ENCODE measurements at regions not wholly inside any gene's neighbourhood (a gene's known extent, or its start where the extent isn't known, plus 50 kb on each side); places are given as distances from the start of the nearest gene placed in this dataset.

DNA sequence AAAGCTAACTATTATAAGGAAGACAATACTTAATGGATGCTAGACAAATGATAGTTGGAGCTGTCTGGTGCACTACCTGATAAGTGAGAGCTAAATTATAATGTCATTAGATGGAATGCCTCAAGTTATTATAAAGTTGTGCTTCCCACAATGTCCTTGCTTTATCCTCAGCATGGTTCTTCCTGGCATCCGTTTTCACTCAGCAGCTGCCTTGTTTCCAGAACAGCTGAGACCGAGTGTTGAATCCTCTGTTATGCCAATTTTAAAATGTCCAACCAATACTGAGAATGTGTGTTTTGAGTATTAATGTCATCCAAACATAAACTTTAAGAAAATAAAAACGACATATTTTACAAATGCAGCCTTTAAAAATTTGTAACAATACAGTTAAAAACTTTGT, 286.7 kb upstream of the SOX2 start:
- TF ChIP-seq YY1 (IDR thresholded peaks at IDR 0.05), result no peak
- TF ChIP-seq, protein P1, sequence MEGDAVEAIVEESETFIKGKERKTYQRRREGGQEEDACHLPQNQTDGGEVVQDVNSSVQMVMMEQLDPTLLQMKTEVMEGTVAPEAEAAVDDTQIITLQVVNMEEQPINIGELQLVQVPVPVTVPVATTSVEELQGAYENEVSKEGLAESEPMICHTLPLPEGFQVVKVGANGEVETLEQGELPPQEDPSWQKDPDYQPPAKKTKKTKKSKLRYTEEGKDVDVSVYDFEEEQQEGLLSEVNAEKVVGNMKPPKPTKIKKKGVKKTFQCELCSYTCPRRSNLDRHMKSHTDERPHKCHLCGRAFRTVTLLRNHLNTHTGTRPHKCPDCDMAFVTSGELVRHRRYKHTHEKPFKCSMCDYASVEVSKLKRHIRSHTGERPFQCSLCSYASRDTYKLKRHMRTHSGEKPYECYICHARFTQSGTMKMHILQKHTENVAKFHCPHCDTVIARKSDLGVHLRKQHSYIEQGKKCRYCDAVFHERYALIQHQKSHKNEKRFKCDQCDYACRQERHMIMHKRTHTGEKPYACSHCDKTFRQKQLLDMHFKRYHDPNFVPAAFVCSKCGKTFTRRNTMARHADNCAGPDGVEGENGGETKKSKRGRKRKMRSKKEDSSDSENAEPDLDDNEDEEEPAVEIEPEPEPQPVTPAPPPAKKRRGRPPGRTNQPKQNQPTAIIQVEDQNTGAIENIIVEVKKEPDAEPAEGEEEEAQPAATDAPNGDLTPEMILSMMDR (IDR thresholded peaks at IDR 0.05; ENCODE audit: low read depth, low read length, missing input control), result no peak
- no peak for TF ChIP-seq TAF1 (conservative IDR thresholded peaks at IDR 0.05)
- no peak for TF ChIP-seq JUND (IDR thresholded peaks at IDR 0.05)
- no peak for TF ChIP-seq RAD21 (IDR thresholded peaks at IDR 0.05)
- TF ChIP-seq FOXA1 (IDR thresholded peaks at IDR 0.05), result no peak
- TF ChIP-seq, protein P2, sequence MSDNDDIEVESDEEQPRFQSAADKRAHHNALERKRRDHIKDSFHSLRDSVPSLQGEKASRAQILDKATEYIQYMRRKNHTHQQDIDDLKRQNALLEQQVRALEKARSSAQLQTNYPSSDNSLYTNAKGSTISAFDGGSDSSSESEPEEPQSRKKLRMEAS (IDR thresholded peaks at IDR 0.05), result no peak
- no peak for TF ChIP-seq SP1 (IDR thresholded peaks at IDR 0.05)
- no peak for TF ChIP-seq GABPA (IDR thresholded peaks at IDR 0.05 in 1 of 2, conservative IDR thresholded peaks at IDR 0.05 in 1 of 2)
- TF ChIP-seq, protein P3, sequence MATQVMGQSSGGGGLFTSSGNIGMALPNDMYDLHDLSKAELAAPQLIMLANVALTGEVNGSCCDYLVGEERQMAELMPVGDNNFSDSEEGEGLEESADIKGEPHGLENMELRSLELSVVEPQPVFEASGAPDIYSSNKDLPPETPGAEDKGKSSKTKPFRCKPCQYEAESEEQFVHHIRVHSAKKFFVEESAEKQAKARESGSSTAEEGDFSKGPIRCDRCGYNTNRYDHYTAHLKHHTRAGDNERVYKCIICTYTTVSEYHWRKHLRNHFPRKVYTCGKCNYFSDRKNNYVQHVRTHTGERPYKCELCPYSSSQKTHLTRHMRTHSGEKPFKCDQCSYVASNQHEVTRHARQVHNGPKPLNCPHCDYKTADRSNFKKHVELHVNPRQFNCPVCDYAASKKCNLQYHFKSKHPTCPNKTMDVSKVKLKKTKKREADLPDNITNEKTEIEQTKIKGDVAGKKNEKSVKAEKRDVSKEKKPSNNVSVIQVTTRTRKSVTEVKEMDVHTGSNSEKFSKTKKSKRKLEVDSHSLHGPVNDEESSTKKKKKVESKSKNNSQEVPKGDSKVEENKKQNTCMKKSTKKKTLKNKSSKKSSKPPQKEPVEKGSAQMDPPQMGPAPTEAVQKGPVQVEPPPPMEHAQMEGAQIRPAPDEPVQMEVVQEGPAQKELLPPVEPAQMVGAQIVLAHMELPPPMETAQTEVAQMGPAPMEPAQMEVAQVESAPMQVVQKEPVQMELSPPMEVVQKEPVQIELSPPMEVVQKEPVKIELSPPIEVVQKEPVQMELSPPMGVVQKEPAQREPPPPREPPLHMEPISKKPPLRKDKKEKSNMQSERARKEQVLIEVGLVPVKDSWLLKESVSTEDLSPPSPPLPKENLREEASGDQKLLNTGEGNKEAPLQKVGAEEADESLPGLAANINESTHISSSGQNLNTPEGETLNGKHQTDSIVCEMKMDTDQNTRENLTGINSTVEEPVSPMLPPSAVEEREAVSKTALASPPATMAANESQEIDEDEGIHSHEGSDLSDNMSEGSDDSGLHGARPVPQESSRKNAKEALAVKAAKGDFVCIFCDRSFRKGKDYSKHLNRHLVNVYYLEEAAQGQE (IDR thresholded peaks at IDR 0.05), result no peak
- no peak for TF ChIP-seq RXRA (IDR thresholded peaks at IDR 0.05)
- TF ChIP-seq HNF4G (IDR thresholded peaks at IDR 0.05), result no peak
- TF ChIP-seq NR2F2 (IDR thresholded peaks at IDR 0.05), result no peak
